Esophagus squamous epithelium (tissue), 4 donors: ENCODE measurements at regions not wholly inside any gene's neighbourhood (a gene's known extent, or its start where the extent isn't known, plus 50 kb on each side); places are given as distances from the start of the nearest gene placed in this dataset.

ENCODE experiments used
- POLR2A ChIP-seq, 4 donors: fragments of 450-650 bp; IDR thresholded peaks; one replicate each; pipeline ENCODE4 v1.6.1; 2017; ENCODE audit warnings: antibody characterized with exemption in 4 of 4, mild to moderate bottlenecking in 4 of 4, moderate library complexity in 3 of 4
- TF ChIP-seq, protein P1 (sequence below), 6 experiments: fragments of 450-650 bp in 4 of 6; fragments of 200-600 bp in 2 of 6; sonication (generic) in 2 of 6; IDR thresholded peaks; one replicate each; pipeline ENCODE4 v1.5.1; 2016 to 2019; ENCODE audit warnings: antibody characterized with exemption in 6 of 6, mild to moderate bottlenecking in 4 of 6, moderate library complexity in 4 of 6

DNA sequence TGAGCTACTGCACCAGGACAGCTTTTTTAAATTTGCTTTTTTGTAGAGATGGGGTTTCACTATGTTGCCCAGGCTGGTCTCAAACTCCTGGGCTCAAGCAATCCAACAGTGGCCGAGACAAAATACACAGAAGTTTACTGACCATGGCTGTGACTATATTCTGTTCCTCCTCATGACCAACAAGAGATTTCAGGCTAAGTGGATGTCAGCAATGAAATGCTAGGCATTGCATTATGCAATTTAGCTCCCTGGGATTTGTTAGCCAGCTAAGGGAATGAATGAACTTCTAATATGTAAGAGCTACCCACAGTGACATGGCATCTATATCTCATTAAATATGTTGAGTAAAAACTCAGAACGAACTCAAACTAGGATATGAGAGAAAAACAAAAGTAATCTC is 81.9 kb upstream of the MBOAT2 start:
- TF ChIP-seq, protein P1, sequence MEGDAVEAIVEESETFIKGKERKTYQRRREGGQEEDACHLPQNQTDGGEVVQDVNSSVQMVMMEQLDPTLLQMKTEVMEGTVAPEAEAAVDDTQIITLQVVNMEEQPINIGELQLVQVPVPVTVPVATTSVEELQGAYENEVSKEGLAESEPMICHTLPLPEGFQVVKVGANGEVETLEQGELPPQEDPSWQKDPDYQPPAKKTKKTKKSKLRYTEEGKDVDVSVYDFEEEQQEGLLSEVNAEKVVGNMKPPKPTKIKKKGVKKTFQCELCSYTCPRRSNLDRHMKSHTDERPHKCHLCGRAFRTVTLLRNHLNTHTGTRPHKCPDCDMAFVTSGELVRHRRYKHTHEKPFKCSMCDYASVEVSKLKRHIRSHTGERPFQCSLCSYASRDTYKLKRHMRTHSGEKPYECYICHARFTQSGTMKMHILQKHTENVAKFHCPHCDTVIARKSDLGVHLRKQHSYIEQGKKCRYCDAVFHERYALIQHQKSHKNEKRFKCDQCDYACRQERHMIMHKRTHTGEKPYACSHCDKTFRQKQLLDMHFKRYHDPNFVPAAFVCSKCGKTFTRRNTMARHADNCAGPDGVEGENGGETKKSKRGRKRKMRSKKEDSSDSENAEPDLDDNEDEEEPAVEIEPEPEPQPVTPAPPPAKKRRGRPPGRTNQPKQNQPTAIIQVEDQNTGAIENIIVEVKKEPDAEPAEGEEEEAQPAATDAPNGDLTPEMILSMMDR (IDR thresholded peaks at IDR 0.05) = no peak
- no peak for TF ChIP-seq POLR2A (IDR thresholded peaks at IDR 0.05)
